Stimulated activated CD4-positive, alpha-beta T cell treated with anti-CD3 and anti-CD28 coated beads, Interleukin-15, amount 100 ng/mL, for 48 hours (primary cell): ENCODE measurements at regions not wholly inside any gene's neighbourhood (a gene's known extent, or its start where the extent isn't known, plus 50 kb on each side); places are given as distances from the start of the nearest gene placed in this dataset.
A peak's percentile ranks its signal among the peaks of the same experiment; 100 is the strongest.
"Not testable (repeated sequence)": the region's sequence is repeated elsewhere in the genome, so short reads cannot be mapped to it uniquely, and the experiment has no call there.

Experiments
- DNase-seq, 2 donors: peaks; one replicate each; pipeline ENCODE4 v3.0.0-alpha.2; 2020; ENCODE audit warnings: low read depth in 2 of 2

DNA sequence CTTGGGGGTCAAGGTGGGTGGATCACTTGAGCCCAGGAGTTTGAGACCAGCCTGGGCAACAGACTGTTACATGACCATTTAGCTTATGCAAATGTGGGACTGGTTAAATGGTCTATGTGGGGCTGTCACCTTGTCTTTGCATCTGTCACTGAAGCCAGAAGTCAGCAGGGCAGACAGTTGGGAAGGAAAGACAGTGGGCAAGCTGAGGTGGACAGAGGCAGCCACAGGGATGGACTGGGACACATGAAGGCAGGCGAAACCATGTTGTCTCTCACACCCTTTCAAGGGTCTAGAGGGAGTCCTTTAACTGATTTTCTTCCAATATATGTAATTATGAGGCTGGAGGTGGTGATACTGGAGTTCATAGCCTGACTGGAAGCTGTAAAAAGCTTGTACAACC is 426.4 kb downstream of the TMEM121 start:
- no peak for DNase-seq

DNA sequence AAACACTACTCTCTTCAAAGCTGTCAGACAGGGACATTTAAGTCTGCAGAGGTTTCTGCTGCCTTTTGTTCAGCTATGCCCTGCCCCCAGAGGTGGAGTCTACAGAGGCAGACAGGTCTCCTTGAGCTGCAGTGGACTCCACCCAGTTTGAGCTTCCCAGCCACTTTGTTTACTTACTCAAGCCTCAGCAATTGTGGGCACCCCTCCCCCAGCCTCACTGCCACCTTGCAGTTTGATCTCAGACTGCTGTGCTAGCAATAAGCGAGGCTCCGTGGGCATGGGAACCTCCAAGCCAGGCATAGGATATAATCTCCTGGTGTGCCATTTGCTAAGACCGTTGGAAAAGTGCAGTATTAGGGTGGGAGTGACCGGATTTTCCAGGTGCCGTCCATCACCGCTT is 435.2 kb downstream of the TMEM121 start:
- not testable (repeated sequence) for DNase-seq

DNA sequence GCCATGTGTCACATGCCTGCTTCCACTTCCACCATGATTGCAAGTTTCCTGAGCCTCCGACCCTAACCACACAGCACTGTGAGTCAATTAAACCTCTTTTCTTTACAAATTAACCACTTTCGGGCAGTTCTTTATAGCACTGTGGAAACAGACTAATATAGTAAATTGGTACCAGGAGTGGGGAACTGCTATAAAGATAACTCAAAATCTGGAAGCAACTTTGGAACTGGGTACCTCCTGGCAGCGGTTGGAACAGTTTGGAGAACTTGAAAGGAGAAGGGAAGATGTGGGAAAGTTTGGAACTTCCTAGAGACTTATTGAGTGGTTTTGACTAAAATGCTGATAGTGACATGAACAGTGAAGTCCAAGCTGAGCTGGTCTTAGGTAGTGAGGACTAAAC is 436.1 kb downstream of the TMEM121 start:
- no peak for DNase-seq

DNA sequence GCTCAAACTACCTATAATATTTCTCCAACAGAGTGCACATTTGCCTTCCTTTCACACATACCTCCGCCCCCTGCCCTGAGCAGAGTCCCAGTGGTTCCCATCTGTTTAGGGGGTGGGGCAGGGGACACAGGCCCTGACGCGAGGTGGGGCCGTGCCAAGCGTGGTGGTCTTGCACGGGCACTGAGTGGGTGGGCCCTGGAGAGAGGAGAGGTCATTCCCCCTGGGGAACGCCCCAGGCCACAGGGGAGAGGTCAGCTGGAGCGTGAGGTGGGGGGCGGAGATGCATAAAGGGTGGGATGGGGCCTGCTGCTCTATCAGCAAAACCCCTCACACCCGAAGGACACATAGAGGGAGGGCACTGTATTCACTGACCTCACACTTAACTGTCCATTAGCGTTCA is 441.9 kb downstream of the TMEM121 start:
- no peak for DNase-seq

DNA sequence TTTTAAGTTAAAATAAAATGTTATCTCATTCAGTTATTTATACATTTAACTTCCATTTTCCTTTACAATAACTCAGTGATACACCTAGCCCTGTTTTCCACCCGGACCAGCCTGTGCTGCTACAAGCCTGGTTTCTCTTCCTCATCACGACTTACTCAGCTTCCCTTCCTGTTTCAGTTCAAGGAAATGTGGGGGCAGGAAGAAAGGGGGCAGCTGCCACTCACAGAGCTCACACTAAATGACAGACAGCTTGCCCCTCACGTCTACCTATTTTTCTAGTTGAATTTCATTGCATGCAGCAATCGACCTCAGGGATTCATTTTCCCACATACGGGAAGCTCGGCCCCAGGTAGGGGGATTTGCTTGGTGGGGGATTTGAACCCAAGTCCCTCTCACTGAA is 442.6 kb downstream of the TMEM121 start:
- DNase-seq = not testable (repeated sequence)

DNA sequence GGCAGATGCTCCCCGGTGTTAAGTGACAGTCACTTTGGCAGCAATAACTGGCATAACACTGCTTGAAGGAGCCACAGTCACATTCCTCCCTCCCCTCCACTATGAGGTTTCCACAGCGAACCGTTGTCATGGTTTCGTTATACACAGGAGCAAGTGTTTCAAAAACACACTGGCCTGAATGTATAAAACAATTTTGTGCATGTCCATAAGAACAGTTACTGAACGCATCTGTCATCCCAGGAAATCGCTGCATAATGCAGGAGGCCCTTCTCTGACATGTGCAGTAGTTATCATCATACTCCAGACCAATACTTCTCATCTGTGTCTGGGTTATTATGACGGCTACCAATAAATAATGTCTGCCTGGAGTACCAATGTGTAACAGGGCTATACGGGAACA is 444.4 kb downstream of the TMEM121 start:
- not testable (repeated sequence) for DNase-seq

DNA sequence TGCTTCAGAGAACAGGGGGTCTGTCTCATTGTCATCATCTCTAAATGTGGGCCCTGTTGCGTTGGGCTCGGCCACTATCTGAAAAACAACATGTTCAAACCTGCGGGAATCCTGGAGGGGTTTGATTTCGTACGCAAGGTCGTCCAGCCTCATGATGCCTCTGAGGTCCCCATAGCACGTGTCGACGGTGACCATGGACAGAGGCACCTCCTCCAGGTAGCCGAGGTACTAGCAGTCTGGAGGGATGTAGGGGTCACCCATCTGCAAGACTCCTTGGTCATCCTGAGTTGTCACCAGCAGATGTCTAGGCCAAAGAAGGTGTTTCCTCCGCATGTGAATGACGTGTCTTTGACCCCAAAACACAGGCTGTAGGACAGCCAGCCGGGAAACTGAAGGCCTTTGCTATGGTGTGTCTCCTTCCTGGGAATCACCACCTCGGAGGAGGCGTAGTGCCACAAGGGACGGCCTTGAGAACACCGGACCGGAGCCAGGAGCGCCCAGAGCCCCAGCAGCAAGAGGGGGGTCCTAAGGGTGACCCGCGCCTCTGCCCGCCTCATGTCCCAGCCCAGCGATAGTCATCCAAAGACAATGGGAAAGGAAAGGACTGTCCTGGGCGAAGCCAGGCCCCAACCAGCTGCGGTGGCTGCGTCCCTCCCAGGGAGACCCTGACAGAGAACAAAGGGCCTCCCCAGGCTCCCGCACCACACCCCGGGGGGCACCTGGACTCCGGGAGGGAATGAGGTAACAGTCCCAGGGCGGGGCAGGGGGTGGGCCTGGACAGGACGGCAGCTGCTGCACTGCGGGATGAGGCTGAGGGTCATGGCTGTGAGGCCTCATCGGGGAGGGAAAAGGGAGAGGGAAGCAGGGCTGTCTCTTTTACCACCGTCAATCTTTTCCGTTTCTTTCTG is 445.5 kb downstream of the TMEM121 start:
- no peak for DNase-seq

DNA sequence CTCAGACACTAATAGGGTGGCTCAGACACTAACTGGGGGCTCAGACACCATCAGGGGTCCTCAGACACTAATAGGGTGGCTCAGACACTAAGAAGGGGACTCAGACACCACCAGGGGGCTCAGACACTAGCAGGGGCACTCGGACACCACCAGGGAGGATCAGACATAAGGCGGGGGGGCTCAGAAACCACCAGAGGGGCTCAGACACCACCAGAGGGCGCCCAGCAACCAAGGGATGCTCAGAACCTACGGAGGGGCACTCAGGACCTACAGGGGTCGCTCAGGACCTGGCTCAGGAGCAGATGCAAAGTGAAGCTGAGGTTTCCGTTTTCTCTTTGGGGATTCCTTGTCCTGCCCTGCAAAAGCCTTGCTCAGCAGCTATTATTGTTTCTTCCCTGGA is 448.5 kb downstream of the TMEM121 start:
- peak; percentile 31 to 55 for DNase-seq

DNA sequence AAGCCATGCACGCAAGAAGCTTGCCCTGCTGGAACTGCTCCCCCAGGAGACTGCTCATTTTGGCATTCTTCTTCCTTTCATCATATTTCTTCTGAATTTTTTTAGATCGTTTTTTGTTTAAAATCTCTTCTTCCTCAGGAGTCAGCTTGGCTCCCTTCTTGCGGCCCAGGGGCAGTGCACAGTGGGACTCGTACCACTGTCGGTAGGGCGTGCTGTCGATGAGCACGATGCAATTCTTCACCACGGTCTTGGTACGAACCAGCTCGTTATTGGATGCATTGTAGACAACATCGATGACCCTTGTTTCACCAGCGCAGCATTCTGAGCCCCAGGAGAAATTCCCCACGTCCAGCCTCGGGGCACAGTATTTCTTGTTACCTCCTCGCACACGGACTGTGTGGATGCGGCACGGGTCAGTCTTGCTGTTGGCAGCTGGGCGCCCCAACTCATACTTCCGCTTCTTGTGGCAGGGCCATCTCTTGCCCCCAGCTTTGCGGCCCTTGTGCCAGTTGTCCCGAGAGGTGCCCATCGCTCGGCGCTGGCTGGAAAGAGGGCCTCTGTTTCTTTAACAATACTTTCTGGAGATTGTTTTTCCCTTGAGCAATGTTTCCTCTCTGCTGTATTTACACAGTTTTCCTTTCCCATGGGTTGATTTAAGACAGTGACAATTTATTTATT is 452.4 kb downstream of the TMEM121 start:
- DNase-seq = no peak

DNA sequence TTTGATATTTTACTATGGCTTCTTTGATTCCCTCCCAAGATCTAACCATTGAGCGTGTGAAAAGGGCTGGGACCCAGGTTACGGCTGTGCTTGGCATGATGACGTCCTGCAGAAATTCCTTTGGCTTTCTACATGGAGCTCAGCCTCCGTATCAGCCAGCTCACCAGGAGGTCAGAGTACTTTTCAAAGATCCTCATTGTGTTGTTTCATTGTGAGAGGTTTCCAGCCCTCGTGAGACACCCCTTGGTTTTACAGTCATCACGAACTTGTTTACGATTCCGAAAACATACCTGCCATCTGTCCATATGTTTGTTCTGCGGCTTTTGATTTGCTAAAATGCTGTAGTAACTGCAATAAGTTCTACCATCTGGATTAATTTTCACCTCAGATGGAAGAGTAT is 453.1 kb downstream of the TMEM121 start:
- DNase-seq = no peak

DNA sequence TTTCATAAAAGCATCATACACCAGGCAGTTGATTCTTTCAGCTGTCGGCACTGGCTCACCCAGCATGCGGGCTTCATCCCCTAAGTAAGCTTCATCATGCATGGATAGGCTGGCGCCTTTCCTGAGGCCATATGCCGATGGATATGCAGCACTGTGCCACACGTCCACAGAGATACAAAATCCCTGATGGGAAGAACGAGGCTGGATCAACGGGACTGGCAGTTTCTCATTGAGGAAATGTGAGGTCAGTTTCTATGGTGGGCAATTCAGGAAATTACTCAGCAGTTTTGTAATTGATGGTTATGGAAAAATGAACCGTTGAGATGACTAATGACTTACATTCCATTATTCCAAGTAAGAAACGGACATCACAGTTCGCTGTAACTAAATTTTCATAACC is 453.8 kb downstream of the TMEM121 start:
- DNase-seq = no peak

DNA sequence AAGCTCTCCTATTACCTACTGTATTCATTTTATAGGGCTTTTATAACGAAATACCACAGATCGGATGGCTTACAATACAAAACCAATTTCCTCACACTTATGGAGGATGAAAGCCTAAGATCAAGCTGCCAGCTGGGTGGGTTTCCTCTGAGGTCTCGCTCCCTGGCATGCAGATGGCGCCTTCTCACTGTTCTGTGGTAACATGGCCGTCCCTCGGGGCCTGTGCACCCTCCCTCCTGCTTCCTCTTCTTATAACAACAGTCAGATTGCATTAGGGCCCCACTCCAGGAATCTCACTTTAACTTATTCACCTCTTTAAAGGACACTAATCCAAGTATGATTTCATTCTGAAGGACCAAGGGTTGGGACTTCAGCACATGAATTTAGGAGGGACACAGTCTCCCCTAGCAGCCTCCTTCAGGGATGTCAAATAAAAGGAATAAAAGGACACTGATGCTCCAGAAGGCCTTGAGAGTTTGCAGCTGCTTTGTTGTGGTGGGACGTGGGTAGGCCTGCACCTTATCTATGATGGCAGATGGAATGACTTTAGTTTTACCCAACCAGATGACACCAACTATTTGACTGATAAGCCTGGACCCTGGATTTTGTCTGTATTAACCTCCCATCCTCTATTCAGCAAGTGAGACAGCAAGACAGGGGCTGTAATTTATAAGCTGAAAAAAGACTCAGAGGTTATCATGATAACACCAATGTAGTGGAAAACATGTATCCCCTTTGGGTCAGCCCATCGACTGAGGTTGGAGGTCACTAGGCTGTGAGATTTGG is 455.3 kb downstream of the TMEM121 start:
- DNase-seq = not testable (repeated sequence)

DNA sequence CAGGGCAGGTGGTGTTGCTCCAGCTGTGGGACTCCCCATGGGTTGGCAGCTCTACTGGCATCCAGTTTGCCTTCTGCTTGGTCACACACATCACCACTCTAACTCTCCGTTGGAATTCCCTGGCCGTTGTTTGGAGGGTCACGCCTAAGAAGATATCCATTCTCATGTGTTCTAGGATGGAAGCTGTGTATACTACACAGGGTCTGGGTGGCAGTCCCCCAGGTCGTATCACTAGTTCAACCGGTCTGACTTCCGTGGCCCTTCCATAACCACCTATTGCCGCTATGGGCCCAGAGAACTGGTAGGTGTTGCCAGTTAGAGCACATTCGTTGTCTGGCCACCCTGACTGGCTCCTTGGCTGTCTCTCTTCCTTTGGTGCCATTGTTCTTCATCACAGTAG is 456.3 kb downstream of the TMEM121 start:
- DNase-seq = no peak

DNA sequence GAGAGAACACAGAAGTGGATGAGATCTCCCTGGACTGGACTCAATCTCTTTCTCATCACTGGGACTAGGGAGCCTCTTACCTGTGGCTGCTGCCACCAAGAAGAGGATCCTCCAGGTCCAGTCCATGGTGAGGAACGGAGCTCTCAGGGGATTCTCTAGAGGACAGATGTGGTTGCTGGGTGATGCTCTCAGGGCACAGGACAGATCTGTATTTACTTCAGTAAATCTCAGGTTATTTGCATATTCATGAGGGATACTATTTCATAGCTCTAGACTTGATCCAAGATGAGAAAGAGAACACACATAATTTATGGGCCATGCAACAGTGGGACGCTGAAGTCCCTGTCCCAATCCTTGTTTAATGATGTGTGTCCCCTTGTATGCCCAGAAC is 460.5 kb downstream of the TMEM121 start:
- DNase-seq = no peak

DNA sequence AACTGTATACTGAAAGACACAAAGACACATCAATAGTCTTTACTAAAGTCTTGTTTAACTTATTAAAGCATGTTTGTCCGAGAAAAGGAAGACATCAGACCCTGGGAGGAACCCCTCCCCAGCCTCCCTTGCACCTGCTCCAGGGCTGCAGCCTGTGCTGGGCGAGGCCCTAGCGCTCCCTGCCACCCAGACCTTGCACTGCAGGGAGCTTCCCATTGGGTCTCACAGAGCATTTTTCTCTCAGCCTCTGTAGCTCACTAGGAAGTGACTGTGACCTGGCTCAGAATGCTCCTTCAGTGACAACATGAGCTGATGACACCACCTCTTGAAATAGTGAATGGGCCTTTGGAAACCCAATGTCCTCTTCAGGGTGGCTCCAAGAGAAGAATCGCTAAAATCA is 461.2 kb downstream of the TMEM121 start:
- no peak for DNase-seq

DNA sequence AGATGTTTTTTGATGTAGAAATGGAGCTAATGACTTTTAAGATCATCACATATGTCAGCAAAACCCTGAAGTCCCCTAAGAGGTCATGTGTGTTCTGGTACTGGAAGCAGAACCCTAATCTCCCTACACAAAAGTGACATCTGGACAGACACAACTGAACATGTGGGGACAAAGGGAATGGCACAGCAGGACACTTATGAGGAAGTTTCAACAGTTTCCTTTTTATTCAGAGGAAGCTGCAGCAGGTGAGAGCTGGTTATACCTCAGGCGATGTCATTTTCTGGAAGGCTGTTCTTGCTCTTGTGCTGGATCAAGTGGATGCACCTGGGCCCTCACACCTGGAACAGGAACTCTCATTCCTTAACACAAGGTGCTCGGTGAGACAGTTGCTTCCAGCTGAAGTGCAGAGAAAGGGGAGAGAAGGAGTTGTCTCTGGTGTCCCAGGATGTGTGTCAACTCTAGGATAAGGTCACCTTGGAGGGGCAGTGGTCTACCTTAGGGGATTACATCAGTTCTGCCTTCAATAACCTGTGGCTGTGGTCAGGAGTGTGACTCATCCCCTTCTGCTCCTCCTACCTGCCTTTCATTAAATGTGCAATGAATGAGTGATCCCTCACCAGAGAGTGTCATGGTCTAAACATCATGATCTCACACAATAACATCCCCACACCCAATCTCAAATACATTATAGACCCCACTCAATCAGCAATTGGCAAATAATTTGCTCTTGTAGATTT is 463.4 kb downstream of the TMEM121 start:
- no peak for DNase-seq

DNA sequence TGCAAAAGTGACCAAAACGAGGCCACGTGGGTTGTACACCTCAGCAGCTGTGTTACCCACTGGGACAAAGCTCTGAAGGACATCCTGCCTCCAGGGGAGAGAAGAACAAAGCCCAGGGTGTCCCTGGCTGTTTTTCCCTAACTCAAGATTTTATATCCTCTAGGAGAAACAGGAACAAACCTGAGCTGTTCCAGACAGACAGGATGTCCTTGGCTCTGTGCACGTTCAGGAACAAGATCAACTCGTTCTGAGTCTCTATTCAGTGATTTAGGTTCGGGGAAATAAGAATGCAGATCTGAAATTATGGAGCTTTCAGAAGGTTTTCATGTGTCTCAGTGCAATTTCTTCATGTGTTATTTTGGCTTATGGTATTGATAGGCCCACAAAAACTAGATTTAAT is 465.3 kb downstream of the TMEM121 start:
- not testable (repeated sequence) for DNase-seq

DNA sequence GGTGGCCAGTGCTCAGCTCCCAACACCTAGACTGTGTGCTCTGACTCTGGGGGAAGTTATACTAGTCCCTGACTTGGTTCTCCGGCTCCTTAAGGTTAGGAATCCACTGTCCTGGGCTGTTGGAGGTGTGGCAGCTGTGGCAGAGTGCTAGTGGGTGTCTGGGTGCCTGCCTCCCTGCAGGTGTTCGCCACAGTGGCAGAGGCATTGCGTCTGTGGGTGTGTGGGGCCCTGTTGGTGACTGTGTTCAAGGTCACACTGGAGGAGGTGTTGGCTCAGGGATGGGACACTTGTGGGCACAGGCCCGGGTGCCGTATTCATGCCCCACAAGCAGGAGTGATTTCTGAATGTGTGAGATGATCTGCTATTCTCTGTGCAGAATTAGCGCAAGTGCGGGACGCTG is 467.4 kb downstream of the TMEM121 start:
- DNase-seq = no peak

DNA sequence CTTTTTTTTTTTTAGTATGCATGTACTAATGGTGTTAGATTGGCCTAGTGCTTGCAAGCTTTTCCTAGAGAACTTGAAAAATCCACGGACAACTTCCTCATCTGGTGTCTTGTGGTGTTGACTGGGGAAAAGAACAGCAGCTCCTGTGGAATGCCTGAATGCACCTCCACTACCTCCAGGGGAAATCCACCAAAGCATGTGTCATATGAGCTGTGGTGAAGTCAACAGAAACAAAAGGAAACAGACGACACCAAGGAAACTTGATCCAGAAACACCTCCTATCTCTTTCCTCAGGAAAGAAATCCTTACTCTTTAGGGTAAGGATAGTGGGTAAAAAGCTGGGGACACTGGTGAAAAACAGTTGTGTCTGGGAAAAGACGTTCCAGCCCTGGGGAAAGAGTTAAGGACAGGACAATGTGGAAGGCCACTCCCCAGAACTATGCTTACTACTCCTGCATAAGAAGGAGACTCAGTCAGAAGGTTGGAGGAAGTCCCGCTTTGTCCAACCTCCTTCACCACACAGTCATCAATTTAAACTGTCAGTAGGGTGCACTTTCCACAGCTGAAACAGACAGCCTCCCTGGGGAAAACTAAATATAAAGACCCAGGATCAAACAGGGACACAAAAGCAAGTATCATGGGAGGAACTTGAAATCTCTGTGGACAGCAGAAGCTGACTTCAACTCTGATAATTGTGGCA is 468.8 kb downstream of the TMEM121 start:
- not testable (repeated sequence) for DNase-seq

DNA sequence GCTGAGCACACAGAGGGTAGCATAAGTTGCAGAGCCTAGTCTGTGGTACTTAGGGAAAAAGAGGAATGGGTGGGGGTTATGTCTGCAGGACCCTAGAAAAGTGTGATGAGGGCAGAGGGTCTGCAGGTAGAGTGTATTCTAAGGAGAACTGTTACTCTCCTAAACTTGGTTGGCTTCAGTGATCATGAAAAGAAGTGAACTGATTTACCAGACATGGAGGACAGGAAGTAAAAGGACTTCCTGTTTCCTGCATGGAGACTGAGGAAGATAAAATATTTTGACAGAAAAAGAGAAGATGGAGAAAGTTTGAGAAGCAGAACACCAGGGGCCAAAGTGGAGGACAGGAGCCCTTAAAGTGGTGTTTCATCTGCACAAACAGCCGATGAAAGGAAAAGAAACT is 472.2 kb downstream of the TMEM121 start:
- DNase-seq = not testable (repeated sequence)
